Muscle of leg (tissue), 3 donors: ENCODE measurements at regions not wholly inside any gene's neighbourhood (a gene's known extent, or its start where the extent isn't known, plus 50 kb on each side); places are given as distances from the start of the nearest gene placed in this dataset.

ENCODE experiments used
- DNase-seq: peaks from one replicate; pipeline ENCODE4 v3.0.0; 2013
- H3K27ac ChIP-seq: one replicate; pipeline ENCODE4 v1.5.1; 2013; ENCODE audit warnings: mild to moderate bottlenecking, low read length, control low read depth
- H3K27me3 ChIP-seq: one replicate; pipeline ENCODE4 v1.6.1; 2013; ENCODE audit warnings: low read length; ENCODE audit not compliant: control insufficient read depth, insufficient read depth
- H3K36me3 ChIP-seq: one replicate; pipeline ENCODE4 v1.6.1; 2013; ENCODE audit warnings: low read length; ENCODE audit not compliant: control insufficient read depth, insufficient read depth
- H3K4me1 ChIP-seq: one replicate; pipeline ENCODE4 v1.6.1; 2013; ENCODE audit warnings: low read length; ENCODE audit not compliant: control insufficient read depth, insufficient read depth
- H3K4me3 ChIP-seq: one replicate; pipeline ENCODE4 v1.5.1; 2013; ENCODE audit warnings: low read length, control low read depth
- H3K9me3 ChIP-seq: replicated peaks from 2 replicates; pipeline ENCODE4 v1.6.1; 2013; ENCODE audit warnings: low read depth, low read length; ENCODE audit not compliant: control insufficient read depth
- WGBS: methylation state at CpG from one replicate; pipeline ENCODE4 v1.1.5; 2013; ENCODE audit warnings: missing lambda C conversion rate; ENCODE audit not compliant: insufficient coverage; 5-methylcytosine and 5-hydroxymethylcytosine counted together

GRCh38 chr5:36355516-36355915, 53.8 kb upstream of the RANBP3L start:
- no CpG with 5 or more reads among the region's 1 CpG for WGBS
- no peak for DNase-seq
- Histone ChIP-seq H3K27me3 (no peaks in the 10 kb centered on the region), H3K4me1 (peaks cover 13% of the 10 kb centered on the region), H3K36me3 (no peaks in the 10 kb centered on the region), H3K9me3 (no peaks in the 10 kb centered on the region), H3K4me3 (no peak overlapping the region), H3K27ac (no peak overlapping the region)

DNA sequence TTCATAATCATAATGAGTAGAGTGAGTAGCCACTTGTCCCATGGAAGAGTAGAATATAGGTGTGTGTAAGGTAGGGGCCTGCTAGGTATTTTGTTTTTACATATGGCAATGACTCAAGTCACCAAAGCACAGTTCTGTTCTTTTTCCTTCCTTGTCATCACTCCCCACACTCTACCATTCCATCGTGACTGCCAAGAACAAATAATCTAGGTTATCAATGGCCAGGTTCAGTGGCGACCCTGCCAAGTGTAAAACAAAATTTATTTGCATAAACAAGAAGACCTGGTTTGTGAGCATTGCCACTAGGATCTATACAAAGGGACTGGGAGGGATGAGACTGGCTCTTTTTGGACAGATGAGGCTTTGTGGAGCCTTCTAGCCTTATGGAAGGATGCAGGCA, 55.2 kb upstream of the RANBP3L start:
- no peaks in the 10 kb centered on the region for H3K27me3 ChIP-seq
- WGBS, result 67% methylated on average over 1 of the region's 2 CpGs

DNA sequence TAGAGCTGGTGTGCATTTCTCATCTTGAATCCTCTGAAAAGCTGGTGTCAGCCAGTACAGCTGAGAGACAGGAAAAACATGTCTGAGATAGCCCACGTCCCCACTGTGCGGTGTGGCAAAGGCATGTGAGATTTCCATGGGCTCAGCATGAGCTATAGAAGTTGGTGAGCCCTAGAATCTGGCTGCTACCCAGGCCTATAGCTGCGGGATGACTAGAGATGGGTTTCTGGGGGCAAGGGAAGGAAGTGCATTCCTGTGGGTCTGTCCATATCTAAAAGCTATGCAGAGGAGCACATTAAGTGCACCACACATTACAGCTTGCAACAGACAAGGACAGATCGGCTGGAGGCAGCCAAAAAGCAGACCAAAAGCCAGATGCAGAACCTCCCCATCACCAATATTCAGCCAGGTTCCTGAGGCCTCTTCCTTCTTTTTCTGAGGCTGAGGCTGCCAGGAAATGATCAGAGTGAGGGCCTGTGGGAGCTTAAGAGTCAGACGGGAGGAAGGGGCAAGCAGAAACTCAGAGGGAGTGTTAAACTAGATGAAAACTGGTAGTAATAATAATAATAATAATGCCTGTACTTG, 55.8 kb upstream of the RANBP3L start:
- H3K4me1 ChIP-seq, result peaks cover 13% of the 10 kb centered on the region
- peak; percentile 33 for DNase-seq
- H3K27me3 ChIP-seq, result no peaks in the 10 kb centered on the region
- no peaks in the 10 kb centered on the region for H3K36me3 ChIP-seq
- 34% methylated on average over 3 of the region's 5 CpGs for WGBS
- no peak overlapping the region for H3K27ac ChIP-seq
- no peak overlapping the region for H3K4me3 ChIP-seq
- H3K9me3 ChIP-seq, result no peaks in the 10 kb centered on the region

More for the DNA sequence above, 55.2 kb upstream of the RANBP3L start:
- Histone ChIP-seq H3K36me3 (no peaks in the 10 kb centered on the region), H3K27ac (no peak overlapping the region), H3K4me1 (peaks cover 13% of the 10 kb centered on the region), H3K9me3 (no peaks in the 10 kb centered on the region), H3K4me3 (no peak overlapping the region)
- no peak for DNase-seq

DNA sequence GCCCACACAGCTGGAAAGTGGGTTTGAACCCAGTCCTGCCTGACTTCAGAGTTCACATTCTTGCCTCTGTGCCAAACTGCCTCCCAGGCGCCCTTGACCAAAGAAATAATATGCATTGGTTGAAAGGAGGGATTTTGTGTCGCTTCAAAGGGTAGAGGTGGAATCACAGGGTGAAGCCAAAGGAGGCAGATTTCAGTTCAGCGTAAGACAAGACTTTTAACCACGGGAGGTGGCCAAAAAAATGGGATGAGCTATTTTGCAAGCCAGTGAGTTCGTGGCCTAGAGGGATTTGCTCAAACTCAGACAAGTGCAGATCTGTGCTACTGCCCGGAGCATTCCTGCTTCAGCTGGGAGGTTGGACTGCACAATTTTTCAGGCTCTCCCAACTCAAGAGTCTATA, 57.6 kb upstream of the RANBP3L start:
- peak; percentile 63 for DNase-seq
- Histone ChIP-seq H3K27me3 (no peaks in the 10 kb centered on the region), H3K36me3 (no peaks in the 10 kb centered on the region), H3K4me1 (peaks cover 13% of the 10 kb centered on the region), H3K9me3 (no peaks in the 10 kb centered on the region), H3K27ac (no peak overlapping the region), H3K4me3 (no peak overlapping the region)
- 32% methylated on average over 5 of the region's 6 CpGs for WGBS

- H3K27me3 ChIP-seq, result no peaks in the 10 kb centered on the region
- peaks cover 13% of the 10 kb centered on the region for H3K4me1 ChIP-seq
- H3K36me3 ChIP-seq, result no peaks in the 10 kb centered on the region
- peak; percentile 56 for DNase-seq
- no peaks in the 10 kb centered on the region for H3K9me3 ChIP-seq
- no peak overlapping the region for H3K27ac ChIP-seq
- H3K4me3 ChIP-seq, result no peak overlapping the region
- whole genome bisulfite sequencing, result no CpG with 5 or more reads among the region's 1 CpG
These were observed 58.6 kb upstream of the RANBP3L start for GRCh38 chr5:36360307-36360706.

DNA sequence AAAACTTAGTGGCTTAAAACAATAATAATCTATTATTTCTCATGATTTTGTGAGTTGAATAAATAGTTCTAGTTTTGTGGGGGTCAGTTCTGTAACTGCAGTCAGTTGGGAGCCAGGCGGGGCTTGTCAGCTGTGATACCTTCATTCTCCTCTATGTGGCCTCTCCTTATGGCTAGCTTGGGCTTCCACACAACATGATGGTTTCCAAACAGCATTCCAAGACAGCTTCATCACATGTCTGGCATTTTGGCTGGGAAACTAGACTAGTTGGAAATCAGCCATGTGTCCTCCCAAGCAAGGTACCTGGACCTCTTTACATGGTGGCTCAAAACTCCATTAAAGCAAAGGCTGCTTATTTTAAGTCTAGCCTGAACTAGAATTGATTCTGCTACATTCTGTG, 61.4 kb upstream of the RANBP3L start:
- H3K27me3 ChIP-seq, result no peaks in the 10 kb centered on the region
- DNase-seq, result no peak
- no CpG with 5 or more reads among the region's 1 CpG for WGBS
- peaks cover 6% of the 10 kb centered on the region for H3K4me1 ChIP-seq
- H3K4me3 ChIP-seq, result no peak overlapping the region
- no peak overlapping the region for H3K27ac ChIP-seq
- no peaks in the 10 kb centered on the region for H3K36me3 ChIP-seq
- no peaks in the 10 kb centered on the region for H3K9me3 ChIP-seq

GRCh38 chr5:36363744-36364143, 62.0 kb upstream of the RANBP3L start:
- no peaks in the 10 kb centered on the region for H3K27me3 ChIP-seq
- no peak for DNase-seq
- H3K4me3 ChIP-seq, result no peak overlapping the region
- H3K4me1 ChIP-seq, result peaks cover 6% of the 10 kb centered on the region
- WGBS, result 86% methylated on average over 1 of the region's 2 CpGs
- H3K9me3 ChIP-seq, result no peaks in the 10 kb centered on the region
- no peaks in the 10 kb centered on the region for H3K36me3 ChIP-seq
- no peak overlapping the region for H3K27ac ChIP-seq

DNA sequence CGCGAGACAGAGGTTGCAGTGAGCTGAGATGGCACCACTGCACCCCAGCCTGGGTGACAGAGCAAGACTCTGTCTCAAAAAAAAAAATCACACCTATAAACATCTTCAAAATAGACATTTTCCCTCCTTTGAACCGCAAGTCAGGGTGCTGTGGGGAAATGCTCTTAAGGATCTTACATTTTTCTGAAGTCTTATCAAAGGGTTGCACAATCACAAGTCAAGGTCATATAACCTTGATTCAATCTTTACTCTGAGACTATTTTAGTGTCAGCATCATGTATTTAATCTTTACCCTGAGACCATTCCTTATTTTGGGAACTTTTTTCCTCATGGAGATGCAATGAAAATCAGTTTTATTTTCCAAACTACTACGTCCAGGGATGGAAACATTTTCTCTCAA, 62.8 kb upstream of the RANBP3L start:
- no peaks in the 10 kb centered on the region for H3K9me3 ChIP-seq
- H3K4me1 ChIP-seq, result peaks cover 2% of the 10 kb centered on the region
- 100% methylated on average over 2 of the region's 4 CpGs for WGBS
- no peak overlapping the region for H3K4me3 ChIP-seq
- no peak overlapping the region for H3K27ac ChIP-seq
- DNase-seq, result no peak
- no peaks in the 10 kb centered on the region for H3K27me3 ChIP-seq
- H3K36me3 ChIP-seq, result no peaks in the 10 kb centered on the region

DNA sequence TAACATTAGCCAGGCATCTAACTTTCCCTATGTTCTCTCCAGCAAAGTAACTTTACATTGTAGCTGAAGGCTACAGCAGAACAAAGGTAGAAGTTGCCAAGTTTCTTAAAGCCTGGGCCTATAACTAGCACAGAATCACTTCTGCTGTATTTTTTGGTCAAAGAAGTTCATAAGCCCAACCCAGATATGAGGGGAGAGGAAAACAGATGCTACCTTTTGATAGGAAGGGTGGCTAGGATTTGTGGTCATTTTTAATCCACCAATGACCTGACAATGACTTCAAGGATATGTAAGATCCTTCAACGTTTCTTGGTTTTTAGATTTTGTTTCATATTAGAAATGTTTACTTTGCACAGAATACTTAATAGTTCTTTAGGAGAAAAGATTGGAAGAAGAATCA, 64.2 kb upstream of the RANBP3L start:
- no CpG with 5 or more reads among the region's 1 CpG for WGBS
- H3K4me1 ChIP-seq, result no peaks in the 10 kb centered on the region
- no peaks in the 10 kb centered on the region for H3K36me3 ChIP-seq
- no peaks in the 10 kb centered on the region for H3K27me3 ChIP-seq
- no peak overlapping the region for H3K27ac ChIP-seq
- H3K9me3 ChIP-seq, result no peaks in the 10 kb centered on the region
- no peak for DNase-seq
- H3K4me3 ChIP-seq, result no peak overlapping the region

- no peaks in the 10 kb centered on the region for H3K9me3 ChIP-seq
- no peak for DNase-seq
- H3K27ac ChIP-seq, result no peak overlapping the region
- no peak overlapping the region for H3K4me3 ChIP-seq
- H3K4me1 ChIP-seq, result no peaks in the 10 kb centered on the region
- no peaks in the 10 kb centered on the region for H3K27me3 ChIP-seq
- WGBS, result no CpG with 5 or more reads among the region's 1 CpG
- H3K36me3 ChIP-seq, result no peaks in the 10 kb centered on the region
These were observed 65.2 kb upstream of the RANBP3L start for GRCh38 chr5:36366883-36367282.

DNA sequence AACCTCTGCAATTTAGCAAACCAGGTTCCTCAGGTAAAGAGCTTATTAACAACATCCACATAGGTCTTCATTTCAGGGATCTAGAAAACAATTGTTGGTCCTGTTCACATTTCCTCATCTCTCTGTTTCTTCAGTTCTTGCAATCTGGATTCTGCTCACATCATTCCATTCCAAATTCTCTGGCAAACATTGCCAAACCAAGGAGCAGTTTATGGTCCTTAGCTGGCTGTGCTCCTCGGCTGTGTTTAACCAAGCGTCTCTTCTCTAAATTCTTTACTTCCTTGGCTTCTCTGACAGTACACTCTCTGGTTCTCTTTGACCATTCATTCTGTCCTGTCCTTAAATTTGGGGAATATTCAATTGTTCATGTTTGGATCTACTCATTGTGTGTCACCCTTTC, 65.8 kb upstream of the RANBP3L start:
- WGBS, result 0% methylated on average over 1 of the region's 2 CpGs
- no peak overlapping the region for H3K27ac ChIP-seq
- H3K27me3 ChIP-seq, result no peaks in the 10 kb centered on the region
- no peaks in the 10 kb centered on the region for H3K9me3 ChIP-seq
- no peak for DNase-seq
- H3K4me1 ChIP-seq, result no peaks in the 10 kb centered on the region
- no peak overlapping the region for H3K4me3 ChIP-seq
- H3K36me3 ChIP-seq, result no peaks in the 10 kb centered on the region
